ENCODE measurements at regions not wholly inside any gene's neighbourhood (a gene's known extent, or its start where the extent isn't known, plus 50 kb on each side); places are given as distances from the start of the nearest gene placed in this dataset.

DNA sequence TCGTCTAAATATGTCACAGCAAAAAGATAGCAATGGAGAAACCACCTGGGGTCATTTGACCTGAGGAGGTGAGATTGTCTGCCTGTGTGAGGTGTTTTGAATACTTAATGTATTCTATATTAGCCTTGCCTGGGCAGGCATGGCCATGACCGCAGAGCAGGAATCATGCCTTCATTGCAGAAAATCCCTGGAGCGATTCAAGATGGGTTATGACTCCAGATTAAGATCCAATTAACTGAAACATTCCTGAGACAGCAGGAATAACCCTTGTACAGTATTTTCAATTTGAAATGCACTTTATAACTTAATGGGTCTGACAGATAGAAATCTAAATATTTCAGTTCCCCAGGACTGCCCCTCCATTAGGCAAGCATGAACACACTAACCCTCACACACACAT, 227.3 kb upstream of the RAB6C start:
- in situ Hi-C loops (cut with MboI; ENCODE audit: low sequenced_read_pairs in 4 of 4), result no loop called here
- Histone ChIP-seq H3K9me3 (no peaks in the 10 kb centered on the region), H3K4me3 (no peak overlapping the region), H3K36me3 (no peaks in the 10 kb centered on the region), H3K27me3 (no peaks in the 10 kb centered on the region), H3K4me1 (no peaks in the 10 kb centered on the region), H3K27ac (no peak overlapping the region)
- intact Hi-C loops (cut with DNase I; ENCODE audit: low total_unique reads), result no loop called here
- DNase-seq (no peak), ATAC-seq (no peak)
- TF ChIP-seq, protein P1, sequence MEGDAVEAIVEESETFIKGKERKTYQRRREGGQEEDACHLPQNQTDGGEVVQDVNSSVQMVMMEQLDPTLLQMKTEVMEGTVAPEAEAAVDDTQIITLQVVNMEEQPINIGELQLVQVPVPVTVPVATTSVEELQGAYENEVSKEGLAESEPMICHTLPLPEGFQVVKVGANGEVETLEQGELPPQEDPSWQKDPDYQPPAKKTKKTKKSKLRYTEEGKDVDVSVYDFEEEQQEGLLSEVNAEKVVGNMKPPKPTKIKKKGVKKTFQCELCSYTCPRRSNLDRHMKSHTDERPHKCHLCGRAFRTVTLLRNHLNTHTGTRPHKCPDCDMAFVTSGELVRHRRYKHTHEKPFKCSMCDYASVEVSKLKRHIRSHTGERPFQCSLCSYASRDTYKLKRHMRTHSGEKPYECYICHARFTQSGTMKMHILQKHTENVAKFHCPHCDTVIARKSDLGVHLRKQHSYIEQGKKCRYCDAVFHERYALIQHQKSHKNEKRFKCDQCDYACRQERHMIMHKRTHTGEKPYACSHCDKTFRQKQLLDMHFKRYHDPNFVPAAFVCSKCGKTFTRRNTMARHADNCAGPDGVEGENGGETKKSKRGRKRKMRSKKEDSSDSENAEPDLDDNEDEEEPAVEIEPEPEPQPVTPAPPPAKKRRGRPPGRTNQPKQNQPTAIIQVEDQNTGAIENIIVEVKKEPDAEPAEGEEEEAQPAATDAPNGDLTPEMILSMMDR (IDR thresholded peaks at IDR 0.05 in 4 of 5, conservative IDR thresholded peaks at IDR 0.05 in 1 of 5), result no peak
- TF ChIP-seq POLR2A (IDR thresholded peaks at IDR 0.05), result no peak

DNA sequence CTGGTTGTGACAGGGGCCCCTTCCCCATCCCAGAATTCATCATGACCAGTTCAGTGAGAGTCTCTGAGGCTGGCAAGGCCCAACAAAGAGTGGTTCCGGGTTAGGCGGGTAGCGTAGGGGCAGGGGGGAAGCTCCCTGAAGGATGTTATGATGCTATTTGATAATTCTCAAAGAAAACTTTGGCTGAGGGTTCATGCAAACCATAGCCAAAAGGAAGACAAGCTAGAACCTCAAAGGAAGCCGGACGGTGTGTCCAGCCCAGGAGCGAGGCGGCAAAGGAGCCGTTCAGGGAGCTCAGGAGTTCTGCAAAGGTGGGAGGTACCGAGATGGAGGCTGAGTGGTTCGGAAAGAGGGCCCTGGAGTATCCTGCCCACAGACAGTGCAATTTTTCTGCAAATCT, 226.8 kb upstream of the RAB6C start:
- in situ Hi-C loops (cut with MboI; ENCODE audit: low sequenced_read_pairs in 4 of 4) (no loop called here), intact Hi-C loops (cut with DNase I; ENCODE audit: low total_unique reads) (no loop called here)
- Histone ChIP-seq H3K4me1 (no peaks in the 10 kb centered on the region), H3K9me3 (no peaks in the 10 kb centered on the region), H3K27ac (no peak overlapping the region), H3K36me3 (no peaks in the 10 kb centered on the region), H3K27me3 (no peaks in the 10 kb centered on the region), H3K4me3 (no peak overlapping the region)
- TF ChIP-seq, protein P1 (IDR thresholded peaks at IDR 0.05 in 4 of 5, conservative IDR thresholded peaks at IDR 0.05 in 1 of 5), result no peak
- no peak for TF ChIP-seq POLR2A (IDR thresholded peaks at IDR 0.05)
- DNase-seq (no peak), ATAC-seq (no peak)

DNA sequence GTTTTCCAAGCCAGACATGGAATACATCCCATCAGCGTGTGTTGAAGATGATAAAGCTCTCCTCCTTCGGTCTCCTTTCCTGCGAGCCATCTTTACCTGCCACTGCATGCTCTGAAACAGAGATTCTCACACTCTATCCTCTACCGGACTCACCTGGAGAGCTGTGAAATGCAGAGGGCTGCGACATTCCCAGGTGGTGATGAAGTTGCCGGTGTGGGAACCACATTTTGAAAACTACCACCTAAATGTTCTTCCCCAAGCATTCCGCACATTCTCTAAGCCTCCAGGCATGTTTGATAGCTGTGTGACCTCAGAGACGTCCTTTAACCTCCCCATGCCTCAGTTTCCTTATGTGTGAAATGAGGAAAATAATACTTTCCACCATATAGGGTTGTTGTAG, 226.2 kb upstream of the RAB6C start:
- Histone ChIP-seq H3K27me3 (no peaks in the 10 kb centered on the region), H3K27ac (no peak overlapping the region), H3K4me1 (no peaks in the 10 kb centered on the region), H3K36me3 (no peaks in the 10 kb centered on the region), H3K9me3 (no peaks in the 10 kb centered on the region), H3K4me3 (no peak overlapping the region)
- TF ChIP-seq POLR2A (IDR thresholded peaks at IDR 0.05), result no peak
- TF ChIP-seq, protein P1 (IDR thresholded peaks at IDR 0.05 in 4 of 5, conservative IDR thresholded peaks at IDR 0.05 in 1 of 5), result no peak
- no peak for DNase-seq
- in situ Hi-C loops (cut with MboI; ENCODE audit: low sequenced_read_pairs in 4 of 4) (no loop called here), intact Hi-C loops (cut with DNase I; ENCODE audit: low total_unique reads) (no loop called here)
- ATAC-seq, result no peak

DNA sequence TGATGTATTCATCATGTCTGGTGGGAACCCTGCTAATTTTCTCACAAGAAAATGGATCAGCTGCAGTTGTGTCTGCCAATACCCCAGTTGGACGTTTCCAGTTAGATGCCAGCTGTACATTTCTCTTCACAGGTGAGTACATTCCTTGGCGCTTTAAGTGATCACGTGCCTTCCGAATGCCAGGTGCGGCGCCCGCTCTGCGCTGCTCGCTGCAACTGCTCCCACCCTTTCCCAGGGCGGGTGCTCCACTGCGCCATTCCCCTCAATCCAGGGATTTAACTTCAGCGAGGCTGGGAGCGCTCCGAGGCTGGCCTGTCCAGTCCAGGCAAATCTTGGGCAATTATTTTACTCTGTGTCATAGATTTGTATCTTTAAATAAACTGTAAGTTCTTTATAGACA, 225.0 kb upstream of the RAB6C start:
- in situ Hi-C loops (cut with MboI; ENCODE audit: low sequenced_read_pairs in 4 of 4) (no loop called here), intact Hi-C loops (cut with DNase I; ENCODE audit: low total_unique reads) (no loop called here)
- no peak for DNase-seq
- Histone ChIP-seq H3K27me3 (no peaks in the 10 kb centered on the region), H3K4me1 (peaks cover 0 to 4% of the 10 kb centered on the region in 2 donors), H3K4me3 (no peak overlapping the region), H3K27ac (no peak overlapping the region), H3K36me3 (no peaks in the 10 kb centered on the region), H3K9me3 (no peaks in the 10 kb centered on the region)
- ATAC-seq, result no peak
- TF ChIP-seq POLR2A (IDR thresholded peaks at IDR 0.05), result no peak
- TF ChIP-seq, protein P1 (IDR thresholded peaks at IDR 0.05 in 4 of 5, conservative IDR thresholded peaks at IDR 0.05 in 1 of 5), result no peak

DNA sequence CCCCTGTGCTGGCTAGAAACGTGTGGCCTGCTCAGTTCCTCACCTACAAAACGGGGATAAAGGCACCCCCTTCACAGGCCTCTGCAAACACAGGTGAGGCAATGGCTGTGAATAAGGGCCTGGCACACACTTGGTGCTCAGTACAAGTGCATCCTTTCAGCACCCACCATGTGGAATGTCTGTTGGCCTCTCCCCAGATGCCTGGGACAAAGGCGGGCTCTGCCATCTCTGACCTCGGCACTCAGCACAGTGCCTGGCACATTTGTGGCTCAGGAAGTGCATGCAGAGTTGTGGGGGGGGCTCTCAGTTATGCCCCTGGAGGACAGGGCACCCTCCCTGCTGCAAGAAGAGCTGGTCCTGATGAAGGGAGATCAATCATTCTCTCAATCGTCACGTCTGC, 224.6 kb upstream of the RAB6C start:
- in situ Hi-C loops (cut with MboI; ENCODE audit: low sequenced_read_pairs in 4 of 4), result no loop called here
- no peak for ATAC-seq
- H3K27me3 ChIP-seq, result no peaks in the 10 kb centered on the region
- H3K36me3 ChIP-seq, result no peaks in the 10 kb centered on the region
- H3K9me3 ChIP-seq, result no peaks in the 10 kb centered on the region
- H3K4me1 ChIP-seq, result peaks cover 0 to 4% of the 10 kb centered on the region in 2 donors
- intact Hi-C loops (cut with DNase I; ENCODE audit: low total_unique reads), result no loop called here
- TF ChIP-seq POLR2A (IDR thresholded peaks at IDR 0.05), result no peak
- no peak overlapping the region for H3K27ac ChIP-seq
- no peak overlapping the region for H3K4me3 ChIP-seq
- no peak for DNase-seq
